Colonic mucosa (tissue), 4 donors: ENCODE measurements at regions not wholly inside any gene's neighbourhood (a gene's known extent, or its start where the extent isn't known, plus 50 kb on each side); places are given as distances from the start of the nearest gene placed in this dataset.

Experiments
- DNase-seq: peaks from one replicate; pipeline ENCODE4 v3.0.0-alpha.2; 2020
- H3K27ac ChIP-seq: fragments of 200-600 bp; one replicate; pipeline ENCODE4 v1.8.0; 2021
- H3K27me3 ChIP-seq: fragments of 200-600 bp; one replicate; pipeline ENCODE4 v1.8.0; 2021
- H3K36me3 ChIP-seq: fragments of 200-600 bp; one replicate; pipeline ENCODE4 v1.8.0; 2021
- H3K4me1 ChIP-seq: fragments of 200-600 bp; one replicate; pipeline ENCODE4 v1.8.0; 2021; ENCODE audit warnings: mild to moderate bottlenecking
- H3K4me3 ChIP-seq: fragments of 200-600 bp; one replicate; pipeline ENCODE4 v1.8.0; 2021
- H3K9ac ChIP-seq, 2 donors: one replicate each; pipeline ENCODE4 v1.7.0; 2013; ENCODE audit warnings: control low read depth in 2 of 2, low read depth in 2 of 2, low read length in 2 of 2
- H3K9me3 ChIP-seq: fragments of 200-600 bp; one replicate; pipeline ENCODE4 v1.8.0; 2021
- CTCF ChIP-seq: fragments of 200-600 bp; IDR thresholded peaks from one replicate; pipeline ENCODE4 v1.8.0; 2022; ENCODE audit warnings: antibody characterized with exemption, mild to moderate bottlenecking
- intact Hi-C: fragments of 100-400 bp; cut with DNase I; formaldehyde crosslinking; loops from one replicate; pipeline ENCODE4 v1.14.1; 2022
- donor health status: healthy.
- donor health status: DM: no; HTN: no; CAD: no.
- donor health status: DM: no; HTN: no; CAD: no.

DNA sequence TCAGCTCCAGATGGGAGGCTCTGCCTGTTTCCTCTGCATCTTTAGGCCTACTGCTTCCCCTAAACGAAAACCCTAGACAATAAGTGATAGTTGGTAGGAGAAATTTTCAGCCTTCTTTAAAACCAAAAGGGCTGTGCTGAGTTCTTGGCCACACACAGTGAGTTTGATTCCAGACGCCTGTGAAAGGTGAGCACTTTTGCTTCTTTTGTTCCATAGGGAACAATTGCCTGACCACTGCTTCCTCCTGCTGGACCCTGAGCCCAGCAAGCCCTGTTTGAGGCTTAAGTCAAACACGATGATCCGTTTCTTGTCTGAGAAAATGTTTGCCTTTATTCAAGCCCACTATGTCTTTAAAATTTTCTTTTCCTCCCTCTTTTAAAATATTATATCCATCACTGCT, 493.9 kb downstream of the ZIC1 start:
- intact Hi-C loops, result no loop called here
- Histone ChIP-seq H3K9me3 (no peaks in the 10 kb centered on the region), H3K9ac (no peak overlapping the region), H3K4me1 (no peaks in the 10 kb centered on the region), H3K4me3 (no peak overlapping the region), H3K27me3 (no peaks in the 10 kb centered on the region), H3K27ac (no peak overlapping the region), H3K36me3 (no peaks in the 10 kb centered on the region)
- no peak for DNase-seq
- TF ChIP-seq CTCF, result no peak

GRCh38 chr3:147904421-147904820, 495.3 kb downstream of the ZIC1 start:
- no peaks in the 10 kb centered on the region for H3K27me3 ChIP-seq
- no peak overlapping the region for H3K27ac ChIP-seq
- intact Hi-C loops, result no loop called here
- H3K9ac ChIP-seq, result no peak overlapping the region
- H3K4me3 ChIP-seq, result no peak overlapping the region
- no peaks in the 10 kb centered on the region for H3K9me3 ChIP-seq
- TF ChIP-seq CTCF, result no peak
- DNase-seq, result no peak
- H3K36me3 ChIP-seq, result no peaks in the 10 kb centered on the region
- H3K4me1 ChIP-seq, result no peaks in the 10 kb centered on the region

GRCh38 chr3:147906285-147906684, 497.1 kb downstream of the ZIC1 start:
- H3K9ac ChIP-seq, result no peak overlapping the region
- no peak overlapping the region for H3K27ac ChIP-seq
- TF ChIP-seq CTCF, result no peak
- DNase-seq, result no peak
- intact Hi-C loops, result no loop called here
- H3K27me3 ChIP-seq, result no peaks in the 10 kb centered on the region
- H3K36me3 ChIP-seq, result no peaks in the 10 kb centered on the region
- H3K4me1 ChIP-seq, result no peaks in the 10 kb centered on the region
- no peaks in the 10 kb centered on the region for H3K9me3 ChIP-seq
- no peak overlapping the region for H3K4me3 ChIP-seq

- H3K36me3 ChIP-seq, result no peaks in the 10 kb centered on the region
- no peak overlapping the region for H3K27ac ChIP-seq
- no peaks in the 10 kb centered on the region for H3K27me3 ChIP-seq
- H3K9ac ChIP-seq, result no peak overlapping the region
- H3K9me3 ChIP-seq, result no peaks in the 10 kb centered on the region
- no peaks in the 10 kb centered on the region for H3K4me1 ChIP-seq
- intact Hi-C loops, result no loop called here
- no peak for DNase-seq
- TF ChIP-seq CTCF, result no peak
- H3K4me3 ChIP-seq, result no peak overlapping the region
Measured at GRCh38 chr3:147914532-147914931, 505.4 kb downstream of the ZIC1 start.

DNA sequence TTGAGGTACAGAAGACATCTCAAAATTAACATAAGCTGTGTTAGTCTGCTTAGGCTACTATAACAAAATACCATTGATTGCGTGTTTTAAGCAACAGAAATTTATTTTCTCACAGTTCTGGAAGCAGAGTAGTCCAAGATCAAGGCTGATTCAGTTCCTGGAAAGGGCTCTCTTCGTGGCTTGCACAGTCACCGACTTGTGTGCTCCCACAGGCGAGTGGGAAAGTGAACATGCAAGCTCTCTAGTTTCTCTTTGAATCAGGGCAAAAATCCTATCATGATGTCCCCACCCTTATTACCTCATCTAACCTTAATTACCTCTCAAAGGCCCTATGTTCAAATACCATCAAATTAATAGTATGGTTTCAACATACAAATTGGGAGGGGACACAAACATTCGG, 505.9 kb downstream of the ZIC1 start:
- H3K27ac ChIP-seq, result no peak overlapping the region
- DNase-seq, result no peak
- no peak for TF ChIP-seq CTCF
- no peak overlapping the region for H3K9ac ChIP-seq
- no peaks in the 10 kb centered on the region for H3K9me3 ChIP-seq
- no peaks in the 10 kb centered on the region for H3K4me1 ChIP-seq
- H3K36me3 ChIP-seq, result no peaks in the 10 kb centered on the region
- no peak overlapping the region for H3K4me3 ChIP-seq
- no peaks in the 10 kb centered on the region for H3K27me3 ChIP-seq
- intact Hi-C loops, result no loop called here

GRCh38 chr3:147919496-147919895, 510.3 kb downstream of the ZIC1 start:
- no peak overlapping the region for H3K4me3 ChIP-seq
- no peaks in the 10 kb centered on the region for H3K4me1 ChIP-seq
- H3K9ac ChIP-seq, result no peak overlapping the region
- no peak for TF ChIP-seq CTCF
- no peaks in the 10 kb centered on the region for H3K27me3 ChIP-seq
- DNase-seq, result no peak
- intact Hi-C loops, result no loop called here
- H3K36me3 ChIP-seq, result no peaks in the 10 kb centered on the region
- H3K9me3 ChIP-seq, result no peaks in the 10 kb centered on the region
- no peak overlapping the region for H3K27ac ChIP-seq
